SKM-1 treated with dmso at 0.1 percent for 144 hours (cell line): ENCODE measurements at regions not wholly inside any gene's neighbourhood (a gene's known extent, or its start where the extent isn't known, plus 50 kb on each side); places are given as distances from the start of the nearest gene placed in this dataset.

Source experiments
- DNase-seq: peaks from one replicate; lab custom pipeline; 2025; ENCODE audit not compliant: unreplicated experiment; lab: John Stamatoyannopoulos, UW

DNA sequence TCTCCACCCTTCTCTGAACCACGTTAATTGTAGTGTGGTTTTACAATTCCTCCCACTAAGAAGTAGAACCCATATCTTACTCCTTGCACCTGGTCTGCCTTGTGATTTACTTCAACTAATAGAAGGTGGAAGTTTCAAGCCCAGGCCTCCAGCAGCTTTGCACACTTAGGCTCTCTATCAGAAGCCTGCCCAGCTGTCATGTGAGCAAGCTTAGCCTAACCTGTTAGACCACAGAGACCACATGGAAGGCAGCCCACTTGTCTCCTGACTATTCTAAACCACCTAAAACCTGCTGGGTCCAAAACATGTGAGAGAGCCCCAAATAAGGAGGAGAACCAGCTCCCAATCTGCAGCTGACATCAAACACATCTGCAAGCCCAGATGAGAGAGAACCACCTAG lies 127.6 kb upstream of the BTBD3 start:
- no peak for DNase-seq

DNA sequence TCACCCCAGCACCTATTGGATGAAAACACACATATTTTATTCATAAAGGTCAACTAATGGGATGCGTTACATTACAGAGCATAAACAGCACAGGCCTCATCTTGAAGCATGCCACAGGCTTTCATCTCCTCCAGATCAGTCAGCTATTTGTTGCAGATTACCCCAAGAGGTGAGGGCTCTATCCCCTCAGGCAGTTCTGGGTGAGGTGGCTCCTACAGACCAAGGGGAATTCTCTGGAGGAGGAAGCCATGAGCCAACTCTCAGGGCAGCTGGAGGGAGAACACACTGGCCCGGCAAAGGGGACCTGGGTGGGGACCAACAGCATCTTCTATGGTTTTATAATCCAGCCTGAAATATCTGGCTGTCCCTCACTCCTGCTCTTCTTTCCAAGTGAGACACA lies 126.4 kb upstream of the BTBD3 start:
- DNase-seq, result no peak

DNA sequence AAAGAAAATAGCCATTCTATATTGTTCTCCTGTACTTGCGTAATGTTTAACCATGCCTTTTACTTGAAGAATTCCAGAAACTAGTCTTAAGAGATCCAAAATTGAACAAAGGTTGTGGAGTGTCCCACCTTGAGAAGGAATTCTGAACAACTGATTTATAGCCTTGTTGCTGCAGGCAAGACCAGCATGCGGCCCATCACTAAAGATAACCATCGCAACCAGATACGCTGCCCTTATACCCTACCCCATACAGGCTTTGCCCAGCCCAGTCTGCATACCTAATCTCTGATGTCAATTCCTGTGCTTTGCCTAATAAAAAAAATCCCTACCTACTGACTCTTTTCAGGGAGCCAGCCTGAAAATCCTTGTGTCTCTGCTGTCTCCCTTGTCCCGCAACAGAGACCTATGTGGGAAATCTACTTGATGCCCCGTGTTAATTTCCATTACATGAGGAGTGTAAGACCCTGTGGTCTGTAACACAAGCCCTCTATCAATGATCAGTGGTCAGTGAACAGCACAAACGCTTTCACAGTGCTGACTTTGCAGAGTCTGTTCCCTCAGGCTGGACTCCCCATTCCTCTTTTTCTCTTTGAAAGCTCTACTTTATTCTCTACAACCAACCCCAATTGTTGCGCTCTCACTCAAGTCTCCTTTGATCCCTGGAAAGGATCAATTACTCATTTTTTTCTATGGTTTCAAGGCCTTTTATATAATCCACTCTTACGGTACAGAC lies 125.7 kb upstream of the BTBD3 start:
- no peak for DNase-seq

DNA sequence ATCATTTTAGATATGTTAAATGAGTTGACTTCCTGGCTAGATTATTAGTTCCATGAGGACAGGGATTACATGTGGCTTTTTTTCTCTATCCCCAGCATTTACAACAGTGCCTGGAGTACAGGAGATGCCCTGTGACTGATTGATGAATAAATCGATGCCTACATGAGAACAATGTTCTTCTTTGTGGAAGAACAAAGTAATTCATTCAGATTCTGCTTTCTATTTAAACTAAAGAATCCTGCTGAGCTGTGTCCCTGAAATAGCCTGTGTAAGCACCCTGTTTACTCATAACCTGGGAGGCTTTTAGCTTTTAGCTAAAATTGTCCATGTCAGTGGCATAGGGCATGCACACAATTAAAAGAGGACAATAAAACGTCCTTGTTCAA lies 125.1 kb upstream of the BTBD3 start:
- no peak for DNase-seq

DNA sequence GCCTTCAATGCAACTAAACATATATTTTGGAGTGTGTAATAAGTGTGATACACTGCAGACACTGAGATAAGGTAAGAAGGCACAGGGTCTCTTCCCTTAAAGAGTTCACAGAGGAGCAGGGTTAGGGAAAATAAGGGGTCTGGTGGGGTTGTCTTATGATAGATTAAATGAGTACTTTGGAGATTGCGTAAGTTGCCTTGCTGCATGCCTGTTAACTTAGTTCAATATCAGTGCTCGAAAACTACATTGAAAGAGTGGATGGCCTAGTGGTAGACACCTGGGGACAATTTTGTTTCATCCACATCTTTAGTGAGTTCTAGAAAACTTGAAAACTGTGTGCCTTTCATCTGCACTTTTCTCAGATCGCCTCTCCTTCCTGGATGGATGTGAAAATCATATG lies 123.2 kb upstream of the BTBD3 start:
- DNase-seq, result no peak

DNA sequence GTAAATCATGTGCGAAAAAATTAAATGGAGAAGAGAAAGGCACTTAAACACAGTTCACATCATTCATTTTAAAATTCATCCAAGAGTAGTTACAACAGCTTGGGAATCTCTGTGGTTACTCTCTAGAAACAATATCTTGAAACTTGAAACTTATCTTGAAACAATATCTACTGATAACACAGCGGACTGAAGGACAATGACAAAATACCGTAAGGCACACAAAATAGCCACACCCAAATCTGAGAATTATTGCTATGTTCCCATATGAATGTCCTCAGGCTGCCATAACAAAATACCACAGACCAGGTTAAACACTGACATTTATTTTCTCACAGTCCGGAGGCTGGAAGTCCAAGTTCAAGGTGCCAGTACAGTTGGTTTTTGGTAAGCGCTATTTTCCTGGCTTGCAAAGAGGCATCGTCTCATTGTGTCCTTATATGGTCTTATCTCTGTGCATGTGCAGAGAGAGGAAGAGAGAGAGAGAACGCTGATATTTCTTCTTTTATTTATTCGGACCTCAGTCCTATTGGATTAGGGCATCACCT lies 122.5 kb upstream of the BTBD3 start:
- no peak for DNase-seq

DNA sequence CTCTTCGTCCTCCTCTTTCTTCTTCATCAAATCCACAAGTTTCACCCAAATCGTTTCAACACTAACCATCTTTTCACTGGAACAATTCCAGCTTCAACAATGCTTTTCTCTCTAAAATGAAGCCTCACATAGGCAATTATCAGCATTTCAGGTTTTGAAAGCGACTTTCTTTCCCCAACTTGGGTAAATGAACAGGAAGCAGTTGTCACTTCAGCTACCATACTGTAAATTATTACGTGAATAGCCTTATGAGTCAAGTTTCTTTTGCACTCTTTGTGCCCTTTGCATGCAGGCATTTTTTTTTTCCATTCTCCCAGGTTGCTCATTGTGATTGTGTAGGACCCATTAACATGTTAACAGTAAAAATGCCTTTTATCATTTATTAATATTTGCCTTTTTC lies 121.7 kb upstream of the BTBD3 start:
- no peak for DNase-seq

DNA sequence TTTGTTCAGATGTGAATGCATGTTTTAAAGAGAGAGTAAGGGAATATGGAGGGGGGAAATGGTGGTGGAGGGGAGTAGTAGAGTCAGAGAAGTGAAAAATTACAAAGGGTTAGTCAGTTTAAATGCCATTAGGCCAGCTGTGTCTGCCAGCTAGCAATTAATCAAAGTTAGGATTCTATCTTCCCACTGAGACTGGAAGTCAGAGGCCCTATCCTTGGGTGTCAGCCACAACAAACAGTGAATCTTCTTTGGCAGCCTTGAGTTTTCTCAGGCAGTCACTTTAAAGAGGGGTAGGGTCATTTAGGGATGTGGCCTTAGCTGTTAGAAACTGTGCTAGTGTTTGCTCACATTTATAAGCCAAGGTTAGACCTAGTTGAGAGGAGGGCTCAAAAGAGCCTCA lies 120.5 kb upstream of the BTBD3 start:
- no peak for DNase-seq

DNA sequence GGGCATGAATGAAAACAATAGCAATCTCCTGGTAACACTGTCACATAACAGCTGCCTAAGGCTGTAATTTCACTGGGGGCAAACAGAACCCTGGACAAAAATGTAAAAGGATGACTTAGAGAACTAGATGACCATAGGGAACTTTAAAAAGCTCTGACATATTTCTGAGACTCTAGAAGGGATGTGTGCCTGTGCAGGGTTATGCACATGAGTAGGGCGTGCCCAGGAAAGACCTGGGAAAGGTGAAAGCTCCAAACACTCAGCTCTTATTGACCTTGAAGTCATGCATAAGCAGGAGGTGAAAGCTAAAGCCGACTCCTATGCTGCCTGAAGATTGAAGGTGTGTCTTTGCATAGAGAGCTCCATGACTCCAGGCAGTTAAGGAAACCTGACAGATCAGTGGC lies 118.4 kb upstream of the BTBD3 start:
- DNase-seq, result no peak

DNA sequence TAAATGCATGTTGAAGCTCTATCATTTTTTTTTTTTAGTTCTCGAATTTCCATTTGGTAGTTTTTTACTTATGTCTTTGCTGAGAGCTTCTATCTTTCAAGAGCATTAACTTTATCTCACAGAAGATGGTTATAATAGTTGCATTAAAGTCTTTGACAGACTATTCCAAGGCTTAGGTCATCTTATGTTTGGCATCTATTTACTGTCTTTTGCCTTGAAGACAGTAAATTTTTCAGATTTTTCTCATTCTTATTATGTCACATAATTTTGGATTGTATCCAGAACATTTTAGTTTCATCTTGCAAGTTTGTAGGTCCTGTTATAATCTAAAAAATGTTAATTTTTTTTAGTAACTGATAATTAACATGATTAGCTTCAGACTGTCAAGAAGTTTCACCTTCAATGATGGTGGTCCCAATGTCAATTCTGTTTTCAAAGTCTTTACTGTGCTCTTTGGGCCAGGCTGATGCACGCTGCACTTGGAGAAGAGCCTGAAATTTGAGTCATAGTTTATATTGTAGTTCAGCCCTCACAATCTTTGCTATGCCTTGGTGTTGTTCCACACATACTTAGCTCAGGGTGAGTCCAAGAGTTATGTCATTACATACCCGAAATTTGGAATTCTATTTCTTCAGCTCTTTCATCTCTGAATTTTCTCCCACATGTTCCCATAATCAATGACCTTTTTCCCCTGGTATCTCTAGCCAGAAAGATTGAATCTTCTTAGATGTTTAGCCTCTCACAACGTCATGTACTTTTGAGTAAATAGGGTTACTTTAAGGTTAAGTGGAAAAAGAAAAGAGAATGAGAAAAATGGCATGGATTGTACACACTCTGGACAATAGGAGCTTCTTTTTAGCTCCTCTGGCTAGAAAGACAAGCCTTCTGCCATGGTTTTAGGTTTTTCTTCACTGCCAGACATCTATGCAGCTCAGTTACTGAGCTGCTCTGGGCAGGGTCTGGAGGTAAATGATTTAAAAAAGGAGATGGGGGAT lies 110.3 kb upstream of the BTBD3 start:
- no peak for DNase-seq

DNA sequence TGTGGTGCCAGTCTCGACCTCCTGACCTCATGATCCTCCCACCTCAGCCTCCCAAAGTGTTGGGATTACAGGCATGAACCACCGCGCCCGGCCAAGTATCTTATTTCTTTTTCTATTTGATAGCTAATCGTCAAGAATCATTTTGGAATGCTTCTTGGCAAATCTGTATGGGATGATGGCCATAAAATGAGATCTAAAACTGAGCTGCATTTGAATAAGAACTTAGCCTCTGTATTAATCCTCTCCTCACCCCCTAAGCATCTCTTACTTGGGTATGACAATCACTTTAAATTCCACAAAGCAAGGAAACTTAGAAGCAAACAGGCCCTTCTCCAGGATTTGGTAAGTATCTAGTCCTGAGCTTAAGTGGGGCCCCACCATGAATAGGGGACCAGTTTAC lies 108.9 kb upstream of the BTBD3 start:
- DNase-seq, result no peak

DNA sequence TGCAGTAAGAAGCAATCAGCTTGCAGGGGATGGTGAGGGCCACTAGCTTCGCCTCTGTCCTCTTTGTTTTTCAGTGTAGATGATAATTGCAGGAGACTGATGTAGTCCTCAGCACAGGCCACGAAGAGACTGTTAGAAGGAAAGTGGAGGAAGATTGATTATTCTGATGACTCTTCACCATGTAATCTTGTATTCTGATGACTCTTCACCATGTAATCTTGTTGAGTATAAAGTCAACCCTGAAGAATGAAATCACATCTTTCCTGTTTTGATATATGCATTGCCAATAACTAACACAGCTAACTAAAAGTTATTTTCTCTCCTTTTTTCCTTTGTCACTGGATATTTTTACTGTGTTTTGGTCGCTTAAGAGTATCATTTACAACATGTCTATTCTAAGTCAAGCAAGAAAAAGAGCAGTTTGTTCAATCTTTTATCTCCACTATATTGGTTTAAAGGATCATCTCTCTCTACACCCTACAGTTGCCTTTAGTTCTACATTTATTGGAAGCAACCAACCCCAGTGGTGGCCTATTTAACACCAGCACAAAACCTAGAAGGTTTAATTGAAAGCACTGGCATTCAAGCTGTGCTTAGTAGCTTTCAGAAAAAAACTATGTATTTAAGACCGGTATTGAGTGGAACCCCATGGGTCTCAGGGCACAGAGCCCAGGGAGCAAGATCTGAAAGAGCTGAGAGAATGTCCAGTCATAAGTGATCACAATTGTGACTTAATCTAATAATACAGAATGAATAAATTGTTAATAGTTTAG lies 107.2 kb upstream of the BTBD3 start:
- DNase-seq, result no peak

DNA sequence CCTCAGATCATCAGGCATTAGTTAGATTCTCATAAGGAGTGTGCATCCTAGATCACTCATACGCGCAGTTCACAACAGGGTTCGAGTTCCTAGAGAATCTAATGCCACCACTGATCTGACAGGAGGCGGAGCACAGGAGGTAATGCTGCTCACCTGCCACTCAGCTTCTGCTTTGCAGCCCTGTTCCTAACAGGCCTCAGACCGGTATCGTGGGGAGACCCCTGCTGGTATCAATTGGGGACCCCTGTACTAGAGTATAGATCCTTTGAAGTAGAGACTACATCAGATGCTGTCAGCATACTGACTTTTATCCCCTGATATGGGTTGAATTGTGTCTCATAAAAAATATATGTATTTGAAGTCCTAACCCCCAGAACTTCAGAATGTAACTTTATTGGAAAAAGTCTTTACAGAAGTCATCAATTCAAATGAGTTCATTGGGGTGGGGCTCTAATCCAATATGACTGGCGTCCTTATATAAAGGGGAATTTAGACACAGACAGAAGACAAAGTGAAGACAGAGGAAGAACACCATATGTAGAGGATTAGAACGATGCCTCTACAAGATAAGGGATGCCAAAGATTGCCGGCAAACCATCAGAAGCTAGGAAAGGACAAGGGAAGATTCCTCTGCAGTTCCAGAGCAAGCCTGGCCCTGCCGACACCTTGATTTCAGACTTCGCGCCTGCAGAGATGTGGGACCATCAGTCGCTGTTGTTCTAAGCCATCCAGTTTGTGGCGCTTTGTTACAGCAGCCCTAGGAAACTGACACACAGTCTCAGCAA lies 104.4 kb upstream of the BTBD3 start:
- DNase-seq, result no peak

DNA sequence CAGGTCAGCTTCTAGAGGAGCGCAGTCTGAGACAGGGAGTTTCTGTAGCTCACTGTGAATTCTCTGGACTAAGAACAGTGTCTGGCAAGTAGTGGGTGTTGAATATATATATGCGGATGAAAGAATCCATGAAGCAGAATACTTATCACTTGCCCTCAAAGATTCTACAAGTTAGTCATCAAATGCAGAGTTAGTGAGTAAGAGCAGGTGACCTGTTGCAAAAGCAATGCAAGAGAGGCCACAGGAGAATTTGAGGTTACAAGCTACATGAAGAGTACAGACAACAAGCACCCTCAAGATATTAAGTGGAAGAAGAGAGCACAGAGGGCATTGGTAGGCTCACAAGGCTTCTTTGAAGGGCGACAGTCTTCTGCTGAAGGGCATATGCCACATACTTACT lies 103.4 kb upstream of the BTBD3 start:
- DNase-seq, result no peak

DNA sequence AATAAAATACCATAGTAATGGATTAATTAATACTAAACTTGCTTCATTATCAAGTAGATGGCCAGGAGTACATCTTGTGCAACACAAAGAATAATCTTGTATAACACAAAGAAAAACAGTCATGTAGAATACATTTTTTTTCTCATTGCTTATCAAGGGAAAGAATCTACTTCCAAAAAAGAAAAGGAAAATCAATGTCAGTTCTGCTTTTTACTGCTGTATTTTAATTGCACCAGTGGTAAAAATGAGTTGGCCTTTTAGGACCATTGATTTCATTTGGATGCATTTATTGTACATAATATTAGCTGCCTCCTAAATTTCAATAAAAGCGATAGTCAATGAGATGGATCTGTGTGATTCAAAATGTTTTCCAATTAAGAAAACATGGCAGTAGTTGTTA lies 96.9 kb upstream of the BTBD3 start:
- no peak for DNase-seq

DNA sequence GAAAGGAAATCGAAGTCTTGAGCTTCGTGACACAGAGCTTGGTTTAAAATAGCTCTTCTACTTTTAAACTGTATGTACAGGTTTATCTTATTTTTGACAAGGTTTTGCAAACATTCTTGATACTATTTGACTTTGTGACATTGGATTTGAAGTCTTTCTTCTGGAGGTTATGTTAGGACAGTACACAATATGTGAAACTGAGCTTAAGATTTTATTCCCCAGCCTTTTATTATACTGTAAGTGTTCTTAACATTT lies 95.2 kb upstream of the BTBD3 start:
- no peak for DNase-seq

DNA sequence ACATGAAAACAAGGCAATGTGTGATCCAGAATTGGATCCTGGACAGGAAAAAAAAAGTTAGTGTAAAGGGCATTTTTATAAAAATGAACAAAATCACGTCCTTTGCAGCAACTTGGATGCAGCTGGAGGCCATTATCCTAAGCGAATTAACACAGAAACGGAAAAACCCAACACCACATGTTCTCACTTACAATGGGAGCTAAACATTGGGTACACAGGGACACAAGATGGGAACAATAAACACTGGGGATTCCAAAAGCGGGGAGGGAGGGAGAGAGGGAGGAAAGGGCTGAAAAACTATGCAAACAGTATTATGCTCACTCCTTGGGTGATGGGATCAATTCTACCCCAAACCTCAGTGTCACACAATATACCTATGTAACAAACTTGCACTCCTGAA lies 91.4 kb upstream of the BTBD3 start:
- no peak for DNase-seq

DNA sequence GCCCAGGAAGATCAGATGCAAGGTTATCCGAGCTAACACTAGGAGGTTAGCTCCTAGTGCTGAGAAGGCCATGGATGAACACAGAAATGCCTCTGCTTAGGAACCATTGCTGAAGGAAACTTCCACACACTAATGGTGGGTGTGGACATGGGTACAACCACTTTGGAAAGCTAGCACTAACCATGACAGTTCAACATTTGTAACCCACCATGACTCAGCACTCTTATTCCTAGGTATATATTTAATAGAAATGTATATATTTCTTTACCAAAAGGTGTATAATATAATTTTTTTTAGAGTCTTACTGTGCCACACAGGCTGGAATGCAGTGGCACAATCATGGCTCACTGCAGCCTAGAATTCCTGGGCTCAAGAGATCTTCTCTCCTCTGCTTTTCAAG lies 85.3 kb upstream of the BTBD3 start:
- no peak for DNase-seq

DNA sequence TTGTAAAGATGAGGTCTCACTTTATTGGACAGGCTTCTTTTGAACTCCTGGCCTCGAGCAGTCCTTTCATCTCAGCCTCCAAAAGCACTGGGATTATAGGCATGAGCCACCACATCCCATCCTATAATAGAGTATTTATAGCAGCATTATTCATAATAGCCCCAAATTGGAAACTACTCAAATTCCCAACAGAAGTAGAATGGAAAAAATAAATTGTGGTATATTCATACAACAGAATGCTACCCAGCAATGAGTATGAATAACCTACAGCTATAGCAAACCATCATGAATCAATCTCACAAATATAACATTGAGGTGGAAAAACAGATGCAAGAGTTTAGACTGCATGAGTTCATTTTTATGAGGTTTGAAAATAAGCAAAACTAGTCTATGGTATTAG lies 84.8 kb upstream of the BTBD3 start:
- no peak for DNase-seq

DNA sequence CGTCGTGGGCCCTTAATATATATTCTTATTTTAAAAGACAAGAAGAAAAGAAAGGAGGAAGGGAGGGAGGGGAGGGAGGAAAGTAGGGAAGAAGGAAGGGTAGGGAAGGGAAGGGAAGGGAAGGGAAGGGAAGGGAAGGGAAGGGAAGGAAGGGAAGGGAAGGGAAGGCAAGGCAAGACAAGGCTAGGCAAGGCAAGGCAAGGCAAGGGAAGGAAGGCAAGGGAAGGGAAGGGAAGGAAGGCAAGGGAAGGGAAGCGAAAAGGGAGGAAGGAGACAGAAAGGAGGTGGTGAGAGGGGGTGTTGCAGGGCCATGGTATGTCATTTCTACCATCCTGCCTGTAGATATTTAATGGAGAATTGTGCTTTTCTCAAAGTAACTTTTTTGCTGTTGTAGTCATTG lies 83.9 kb upstream of the BTBD3 start:
- no peak for DNase-seq

DNA sequence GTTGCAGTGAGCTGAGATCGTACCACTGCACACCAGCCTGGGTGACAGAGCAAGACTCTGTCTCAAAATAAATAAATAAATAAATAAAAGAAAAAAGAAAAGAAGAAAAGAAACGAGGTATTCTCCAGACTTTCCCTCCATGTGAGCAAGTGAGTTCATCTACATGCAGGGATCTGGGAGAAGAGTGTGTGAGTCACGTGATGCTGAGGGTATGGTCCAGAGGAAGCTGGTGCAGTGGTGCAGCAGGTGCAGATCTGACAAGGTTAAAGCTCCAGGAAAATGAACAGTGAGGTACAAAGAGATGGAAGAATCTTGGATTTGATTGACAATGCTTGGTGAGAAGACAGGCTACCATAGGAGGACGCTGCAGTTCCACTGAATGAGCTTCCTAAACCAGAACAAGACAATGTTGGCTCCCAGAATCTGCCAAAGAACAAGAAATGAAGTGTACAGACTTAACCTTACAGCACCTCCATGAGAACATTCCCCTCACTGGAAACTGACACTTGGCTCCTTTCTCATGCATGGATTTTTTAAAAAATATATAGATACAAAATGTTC lies 79.5 kb upstream of the BTBD3 start:
- no peak for DNase-seq
